CD14-positive monocyte (primary cell): ENCODE measurements at regions not wholly inside any gene's neighbourhood (a gene's known extent, or its start where the extent isn't known, plus 50 kb on each side); places are given as distances from the start of the nearest gene placed in this dataset.
"Not testable (repeated sequence)": the region's sequence is repeated elsewhere in the genome, so short reads cannot be mapped to it uniquely, and the experiment has no call there.

Source experiments
- DNase-seq, 3 donors: peaks; one replicate each; pipeline ENCODE4 v3.0.0-alpha.2; 2011 to 2022
- H2AFZ ChIP-seq: 2 replicates; pipeline ENCODE4 v1.6.0; 2012; ENCODE audit warnings: mild to moderate bottlenecking, low read depth, low read length, inconsistent platforms; ENCODE audit not compliant: insufficient read depth, poor library complexity, severe bottlenecking
- H3K27ac ChIP-seq, 2 donors: 1 replicate in 1 of 2; 2 replicates in 1 of 2; pipeline ENCODE4 v1.5.1; 2012 to 2013; ENCODE audit warnings: low read length in 2 of 2, control low read depth in 1 of 2, inconsistent platforms in 1 of 2, low read depth in 1 of 2, mild to moderate bottlenecking in 1 of 2
- H3K27me3 ChIP-seq, 2 donors: one replicate each; pipeline versions ENCODE4 v1.6.0 to v1.6.1; 2011 to 2013; ENCODE audit warnings: low read length in 2 of 2; ENCODE audit not compliant: control insufficient read depth in 2 of 2, insufficient read depth in 2 of 2
- H3K36me3 ChIP-seq, 2 donors: replicated peaks in 1 of 2; 1 replicate in 1 of 2; 2 replicates in 1 of 2; pipeline versions ENCODE4 v1.5.1 to v1.6.1; 2012 to 2013; ENCODE audit warnings: low read length in 2 of 2, control low read depth in 1 of 2, inconsistent platforms in 1 of 2, mild to moderate bottlenecking in 1 of 2; ENCODE audit not compliant: insufficient read depth in 2 of 2, control insufficient read depth in 1 of 2
- H3K4me1 ChIP-seq, 2 donors: 1 replicate in 1 of 2; 2 replicates in 1 of 2; pipeline versions ENCODE4 v1.5.1 to v1.6.1; 2012 to 2013; ENCODE audit warnings: low read length in 2 of 2, control low read depth in 1 of 2, inconsistent platforms in 1 of 2, mild to moderate bottlenecking in 1 of 2, moderate library complexity in 1 of 2; ENCODE audit not compliant: insufficient read depth in 2 of 2, control insufficient read depth in 1 of 2
- H3K4me2 ChIP-seq: replicated peaks from 2 replicates; pipeline ENCODE3; 2012; ENCODE audit warnings: low read length, moderate library complexity, mild to moderate bottlenecking; ENCODE audit not compliant: poor library complexity, severe bottlenecking; ENCODE audit errors: extremely low read depth
- H3K4me3 ChIP-seq, 3 experiments: fragments of 200-600 bp in 1 of 3; sonication (generic) in 1 of 3; replicated peaks in 1 of 3; 1 replicate in 2 of 3; 2 replicates in 1 of 3; pipeline ENCODE4 v1.5.1; 2011 to 2013; ENCODE audit warnings: low read length in 3 of 3, mild to moderate bottlenecking in 3 of 3, control low read depth in 2 of 3, low read depth in 2 of 3, inconsistent platforms in 1 of 3, moderate library complexity in 1 of 3
- H3K79me2 ChIP-seq: 2 replicates; pipeline ENCODE4 v1.6.0; 2012; ENCODE audit warnings: mild to moderate bottlenecking, control low read depth, inconsistent platforms, low read length, moderate library complexity; ENCODE audit not compliant: insufficient read depth
- H3K9ac ChIP-seq: 2 replicates; pipeline ENCODE4 v1.6.0; 2017; ENCODE audit warnings: low read length, mild to moderate bottlenecking; ENCODE audit not compliant: insufficient read depth, poor library complexity, severe bottlenecking
- H3K9me3 ChIP-seq, 2 donors: replicated peaks in 1 of 2; 1 replicate in 1 of 2; 2 replicates in 1 of 2; pipeline versions ENCODE4 v1.5.1 to v1.6.1; 2012 to 2013; ENCODE audit warnings: low read length in 2 of 2, control low read depth in 1 of 2; ENCODE audit not compliant: control insufficient read depth in 1 of 2, insufficient read depth in 1 of 2
- H4K20me1 ChIP-seq: 2 replicates; pipeline ENCODE4 v1.6.0; 2012; ENCODE audit warnings: mild to moderate bottlenecking, low read length, control low read depth, moderate library complexity; ENCODE audit not compliant: insufficient read depth
- H3K27ac Mint-ChIP-seq, 7 donors: one replicate each; pipeline ENCODE4 v1.8.0; 2020; ENCODE audit warnings: mild to moderate bottlenecking in 7 of 7, mixed read lengths in 7 of 7, moderate library complexity in 6 of 7, inconsistent platforms in 2 of 7
- H3K27me3 Mint-ChIP-seq, 3 donors: one replicate each; pipeline ENCODE4 v1.8.0; 2021 to 2022; ENCODE audit warnings: low read depth in 3 of 3, mild to moderate bottlenecking in 3 of 3, mixed read lengths in 3 of 3, moderate library complexity in 3 of 3, inconsistent platforms in 1 of 3
- H3K36me3 Mint-ChIP-seq, 2 donors: one replicate each; pipeline ENCODE4 v1.8.0; 2020; ENCODE audit warnings: mixed read lengths in 2 of 2, inconsistent platforms in 1 of 2, mild to moderate bottlenecking in 1 of 2
- H3K4me1 Mint-ChIP-seq: one replicate; pipeline ENCODE4 v1.8.0; 2020; ENCODE audit warnings: mild to moderate bottlenecking, mixed read lengths
- H3K4me3 Mint-ChIP-seq, 2 donors: one replicate each; pipeline ENCODE4 v1.8.0; 2020; ENCODE audit warnings: mild to moderate bottlenecking in 2 of 2, mixed read lengths in 2 of 2, moderate library complexity in 1 of 2
- H3K9me3 Mint-ChIP-seq, 7 donors: one replicate each; pipeline ENCODE4 v1.8.0; 2020 to 2022; ENCODE audit warnings: mixed read lengths in 7 of 7, mild to moderate bottlenecking in 6 of 7, moderate library complexity in 6 of 7, inconsistent platforms in 2 of 7
- WGBS: methylation state at CpG from one replicate; pipeline ENCODE4 v1.1.5; 2013; ENCODE audit warnings: missing lambda C conversion rate; ENCODE audit not compliant: insufficient coverage; 5-methylcytosine and 5-hydroxymethylcytosine counted together
- intact Hi-C, 2 donors: fragments of 100-400 bp; cut with micrococcal nuclease; formaldehyde crosslinking; loops; one replicate each; pipeline versions ENCODE4 v1.15.0 to v1.15.1; 2023
- TF ChIP-seq, protein P1 (sequence below): fragments of 200-600 bp; IDR thresholded peaks from one replicate; pipeline ENCODE4 v1.8.0; 2022; ENCODE audit warnings: antibody characterized with exemption, mild to moderate bottlenecking

DNA sequence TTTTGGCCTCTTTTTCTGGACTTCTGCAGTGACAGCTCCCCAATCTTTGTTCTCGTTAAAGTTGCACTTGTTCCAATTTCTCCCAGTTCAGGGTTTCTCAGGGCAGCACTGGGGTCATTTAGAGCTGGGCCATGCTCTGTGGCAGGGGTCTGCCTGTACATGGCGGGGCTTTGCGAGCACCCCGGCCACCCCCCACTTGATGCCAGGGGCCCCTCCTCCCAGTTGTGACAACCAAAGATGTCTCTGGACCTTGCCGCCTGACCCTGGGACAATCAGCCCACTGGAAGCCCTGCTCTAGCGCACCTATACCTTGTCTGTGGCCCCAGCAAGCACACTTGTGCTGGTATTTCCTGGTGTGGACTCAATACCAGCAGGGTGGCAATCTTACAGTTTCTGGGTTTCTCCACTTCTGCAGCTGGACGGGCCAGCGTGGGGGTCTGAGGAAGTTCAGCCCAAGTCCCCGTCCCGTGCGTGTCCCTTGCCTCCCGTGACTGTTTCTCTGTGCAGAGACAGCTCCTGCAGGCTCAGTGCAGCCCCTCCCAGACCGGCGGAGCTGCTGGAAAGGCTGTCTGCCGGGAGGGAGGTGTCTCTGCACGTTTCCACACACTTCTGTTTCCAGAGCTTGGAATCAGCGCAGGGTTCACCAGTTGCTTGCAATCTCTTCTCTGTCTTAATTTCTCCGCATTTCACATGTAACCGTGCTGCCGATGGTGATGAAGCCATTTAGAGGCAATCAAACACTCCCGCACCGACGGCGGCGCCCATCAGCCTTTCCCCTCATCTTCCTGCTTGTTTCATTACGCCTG lies 1328.9 kb downstream of the BRD1 start:
- no peaks in the 10 kb centered on the region for H3K4me1 ChIP-seq
- no peaks in the 10 kb centered on the region for H3K36me3 ChIP-seq
- Mint-ChIP-seq H3K27me3 (peaks cover 9 to 21% (median 14%) of the 10 kb centered on the region in 3 donors), H3K4me3 (no peak overlapping the region), H3K36me3 (no peaks in the 10 kb centered on the region), H3K9me3 (no peaks in the 10 kb centered on the region), H3K4me1 (no peaks in the 10 kb centered on the region), H3K27ac (no peak overlapping the region)
- DNase-seq = no peak
- H3K4me3 ChIP-seq = no peak overlapping the region
- H3K9me3 ChIP-seq = no peaks in the 10 kb centered on the region
- H3K9ac ChIP-seq = no peak overlapping the region
- WGBS = 71% methylated on average over 20 of the region's 26 CpGs
- intact Hi-C loops = no loop called here
- H4K20me1 ChIP-seq = no peaks in the 10 kb centered on the region
- H3K27ac ChIP-seq = no peak overlapping the region
- H3K27me3 ChIP-seq = no peaks in the 10 kb centered on the region
- no peak overlapping the region for H3K4me2 ChIP-seq
- H2AFZ ChIP-seq = no peak overlapping the region
- no peaks in the 10 kb centered on the region for H3K79me2 ChIP-seq
- TF ChIP-seq, protein P1, sequence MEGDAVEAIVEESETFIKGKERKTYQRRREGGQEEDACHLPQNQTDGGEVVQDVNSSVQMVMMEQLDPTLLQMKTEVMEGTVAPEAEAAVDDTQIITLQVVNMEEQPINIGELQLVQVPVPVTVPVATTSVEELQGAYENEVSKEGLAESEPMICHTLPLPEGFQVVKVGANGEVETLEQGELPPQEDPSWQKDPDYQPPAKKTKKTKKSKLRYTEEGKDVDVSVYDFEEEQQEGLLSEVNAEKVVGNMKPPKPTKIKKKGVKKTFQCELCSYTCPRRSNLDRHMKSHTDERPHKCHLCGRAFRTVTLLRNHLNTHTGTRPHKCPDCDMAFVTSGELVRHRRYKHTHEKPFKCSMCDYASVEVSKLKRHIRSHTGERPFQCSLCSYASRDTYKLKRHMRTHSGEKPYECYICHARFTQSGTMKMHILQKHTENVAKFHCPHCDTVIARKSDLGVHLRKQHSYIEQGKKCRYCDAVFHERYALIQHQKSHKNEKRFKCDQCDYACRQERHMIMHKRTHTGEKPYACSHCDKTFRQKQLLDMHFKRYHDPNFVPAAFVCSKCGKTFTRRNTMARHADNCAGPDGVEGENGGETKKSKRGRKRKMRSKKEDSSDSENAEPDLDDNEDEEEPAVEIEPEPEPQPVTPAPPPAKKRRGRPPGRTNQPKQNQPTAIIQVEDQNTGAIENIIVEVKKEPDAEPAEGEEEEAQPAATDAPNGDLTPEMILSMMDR = no peak

DNA sequence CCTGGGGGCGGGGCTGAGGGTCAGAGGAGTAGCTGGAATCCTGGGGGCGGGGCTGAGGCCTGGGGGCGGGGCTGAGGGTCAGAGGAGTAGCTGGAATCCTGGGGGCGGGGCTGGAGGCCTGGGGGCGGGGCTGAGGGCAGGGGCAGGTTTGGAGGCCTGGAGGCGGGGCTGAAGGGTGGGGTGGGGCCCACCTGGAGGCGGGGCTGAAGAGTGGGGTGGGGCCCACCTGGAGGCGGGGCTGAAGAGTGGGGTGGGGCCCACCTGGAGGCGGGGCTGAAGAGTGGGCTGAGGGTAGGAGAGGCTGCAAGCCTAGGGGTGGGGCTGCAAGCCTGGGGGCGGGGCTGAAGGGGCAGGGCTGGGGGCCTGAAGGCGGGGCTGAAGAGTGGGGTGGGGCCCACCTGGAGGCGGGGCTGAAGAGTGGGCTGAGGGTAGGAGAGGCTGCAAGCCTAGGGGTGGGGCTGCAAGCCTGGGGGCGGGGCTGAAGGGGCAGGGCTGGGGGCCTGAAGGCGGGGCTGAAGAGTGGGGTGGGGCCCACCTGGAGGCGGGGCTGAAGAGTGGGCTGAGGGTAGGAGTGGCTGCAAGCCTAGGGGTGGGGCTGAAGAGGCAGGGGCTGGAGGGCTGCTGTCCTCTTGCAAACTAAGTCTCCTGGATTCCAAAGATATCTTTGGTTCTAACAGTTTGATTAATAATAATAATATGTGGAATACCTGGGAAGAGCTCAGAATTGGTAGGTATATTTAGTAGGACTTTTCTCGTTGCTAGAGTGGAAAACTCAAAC lies 1329.7 kb downstream of the BRD1 start:
- WGBS = 80% methylated on average over 2 of the region's 16 CpGs

More for the DNA sequence above, 1329.7 kb downstream of the BRD1 start:
- H3K79me2 ChIP-seq, H2AFZ ChIP-seq, H3K4me3 Mint-ChIP-seq, DNase-seq, H3K9ac ChIP-seq, H4K20me1 ChIP-seq, H3K4me2 ChIP-seq, H3K27me3 ChIP-seq, H3K27ac ChIP-seq, H3K27ac Mint-ChIP-seq, H3K36me3 Mint-ChIP-seq, H3K9me3 Mint-ChIP-seq, H3K4me3 ChIP-seq, H3K4me1 Mint-ChIP-seq, H3K36me3 ChIP-seq, H3K9me3 ChIP-seq, intact Hi-C loops, H3K4me1 ChIP-seq: not testable (repeated sequence)
- peaks cover 11 to 26% (median 14%) of the 10 kb centered on the region in 3 donors for H3K27me3 Mint-ChIP-seq
